Hepatocyte (in vitro differentiated cells): ENCODE measurements at regions not wholly inside any gene's neighbourhood (a gene's known extent, or its start where the extent isn't known, plus 50 kb on each side); places are given as distances from the start of the nearest gene placed in this dataset.

ENCODE experiments used
- DNase-seq: peaks from one replicate; pipeline ENCODE4 v3.0.0-alpha.2; 2016; ENCODE audit warnings: low spot score
- H2AFZ ChIP-seq: fragments of 200-600 bp; sonication (generic); 2 replicates; pipeline ENCODE4 v1.6.0; 2016; ENCODE audit warnings: antibody characterized with exemption, mild to moderate bottlenecking
- H3K27ac ChIP-seq: fragments of 200-600 bp; sonication (generic); 2 replicates; pipeline ENCODE4 v1.5.1; 2016; ENCODE audit warnings: mild to moderate bottlenecking
- H3K27me3 ChIP-seq: fragments of 200-600 bp; sonication (generic); 2 replicates; pipeline ENCODE4 v1.6.1; 2016
- H3K36me3 ChIP-seq: fragments of 200-600 bp; sonication (generic); replicated peaks from 2 replicates; pipeline ENCODE4 v1.5.1; 2016; ENCODE audit warnings: low read depth; ENCODE audit not compliant: insufficient read depth
- H3K4me1 ChIP-seq: fragments of 200-600 bp; sonication (generic); 2 replicates; pipeline ENCODE4 v1.5.1; 2016; ENCODE audit warnings: mild to moderate bottlenecking, moderate library complexity; ENCODE audit not compliant: insufficient read depth
- H3K4me2 ChIP-seq: fragments of 200-600 bp; sonication (generic); 2 replicates; pipeline ENCODE4 v1.6.0; 2016
- H3K4me3 ChIP-seq: fragments of 200-600 bp; sonication (generic); 2 replicates; pipeline ENCODE4 v1.5.1; 2016; ENCODE audit warnings: mild to moderate bottlenecking
- H3K79me2 ChIP-seq: fragments of 200-600 bp; sonication (generic); 2 replicates; pipeline ENCODE4 v1.6.0; 2017; ENCODE audit warnings: mild to moderate bottlenecking
- H3K9me2 ChIP-seq: fragments of 200-600 bp; sonication (generic); replicated peaks from 2 replicates; pipeline ENCODE4 v1.6.0; 2017; ENCODE audit warnings: mild to moderate bottlenecking; ENCODE audit not compliant: insufficient read depth
- H3K9me3 ChIP-seq: fragments of 200-600 bp; sonication (generic); 2 replicates; pipeline ENCODE4 v1.5.1; 2016; ENCODE audit warnings: low read depth, mild to moderate bottlenecking
- H4K20me1 ChIP-seq: fragments of 200-600 bp; sonication (generic); 2 replicates; pipeline ENCODE4 v1.6.0; 2016; ENCODE audit warnings: mild to moderate bottlenecking; ENCODE audit not compliant: insufficient read depth, poor library complexity, severe bottlenecking
- EZH2 ChIP-seq: fragments of 200-600 bp; sonication (generic); IDR thresholded peaks from 2 replicates; pipeline ENCODE4 v1.6.1; 2016; ENCODE audit warnings: antibody characterized with exemption, mild to moderate bottlenecking, borderline replicate concordance
- EZH2phosphoT487 ChIP-seq: fragments of 200-600 bp; sonication (generic); IDR thresholded peaks from one replicate; pipeline ENCODE4 v1.6.1; 2018; ENCODE audit warnings: antibody characterized with exemption, mild to moderate bottlenecking, low read depth, moderate library complexity; ENCODE audit not compliant: unreplicated experiment, severe bottlenecking
- WGBS: methylation state at CpG from one replicate; pipeline ENCODE4 v1.1.6; 2016; ENCODE audit warnings: low lambda C conversion rate; ENCODE audit errors: missing lambda C conversion rate; 5-methylcytosine and 5-hydroxymethylcytosine counted together
- TF ChIP-seq, protein P1 (sequence below): fragments of 200-600 bp; sonication (generic); IDR thresholded peaks from 2 replicates; pipeline ENCODE4 v1.5.1; 2016; ENCODE audit warnings: antibody characterized with exemption, mild to moderate bottlenecking; ENCODE audit not compliant: poor library complexity

DNA sequence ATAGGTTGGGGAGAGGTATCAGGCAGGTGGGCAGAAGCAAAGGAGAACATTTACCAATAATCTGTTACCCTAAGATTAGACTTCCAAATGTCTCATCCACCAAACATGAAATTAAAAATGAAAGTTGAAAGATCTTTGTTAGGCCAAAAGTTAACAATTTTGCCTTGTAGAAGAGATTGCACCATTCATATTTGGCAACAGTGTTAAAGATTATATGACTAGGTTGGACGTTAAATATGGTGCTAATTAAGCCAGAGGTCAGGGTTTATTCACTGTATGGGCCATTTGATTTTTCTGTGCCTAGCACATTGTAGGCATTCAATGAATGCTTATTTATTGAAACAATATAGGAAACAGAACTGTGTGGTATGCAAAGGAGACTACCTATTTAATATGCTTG, 126.1 kb upstream of the SLC5A12 start:
- TF ChIP-seq, protein P1, sequence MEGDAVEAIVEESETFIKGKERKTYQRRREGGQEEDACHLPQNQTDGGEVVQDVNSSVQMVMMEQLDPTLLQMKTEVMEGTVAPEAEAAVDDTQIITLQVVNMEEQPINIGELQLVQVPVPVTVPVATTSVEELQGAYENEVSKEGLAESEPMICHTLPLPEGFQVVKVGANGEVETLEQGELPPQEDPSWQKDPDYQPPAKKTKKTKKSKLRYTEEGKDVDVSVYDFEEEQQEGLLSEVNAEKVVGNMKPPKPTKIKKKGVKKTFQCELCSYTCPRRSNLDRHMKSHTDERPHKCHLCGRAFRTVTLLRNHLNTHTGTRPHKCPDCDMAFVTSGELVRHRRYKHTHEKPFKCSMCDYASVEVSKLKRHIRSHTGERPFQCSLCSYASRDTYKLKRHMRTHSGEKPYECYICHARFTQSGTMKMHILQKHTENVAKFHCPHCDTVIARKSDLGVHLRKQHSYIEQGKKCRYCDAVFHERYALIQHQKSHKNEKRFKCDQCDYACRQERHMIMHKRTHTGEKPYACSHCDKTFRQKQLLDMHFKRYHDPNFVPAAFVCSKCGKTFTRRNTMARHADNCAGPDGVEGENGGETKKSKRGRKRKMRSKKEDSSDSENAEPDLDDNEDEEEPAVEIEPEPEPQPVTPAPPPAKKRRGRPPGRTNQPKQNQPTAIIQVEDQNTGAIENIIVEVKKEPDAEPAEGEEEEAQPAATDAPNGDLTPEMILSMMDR = no peak
- TF ChIP-seq EZH2 (no peak), EZH2phosphoT487 (no peak)

DNA sequence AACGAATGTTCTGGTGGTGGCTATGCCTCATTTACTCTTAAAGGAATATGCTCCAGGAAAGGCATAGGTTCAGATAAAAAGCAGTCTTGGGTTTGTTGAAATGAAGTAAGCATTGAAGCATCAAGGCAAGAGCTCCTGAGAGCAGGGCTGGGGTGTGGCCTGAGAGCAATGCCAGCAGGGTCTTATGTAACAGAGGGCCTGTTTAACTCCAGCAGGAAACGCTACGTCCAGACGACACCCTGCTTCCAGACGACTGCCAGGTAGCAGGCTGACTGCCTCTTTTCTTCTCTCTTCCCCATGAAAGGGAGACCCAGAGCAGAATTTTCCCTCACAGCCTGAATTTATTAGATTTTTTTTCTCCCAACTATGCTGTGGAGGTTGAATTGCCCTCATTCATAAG, 127.2 kb upstream of the SLC5A12 start:
- TF ChIP-seq EZH2phosphoT487 = no peak
- TF ChIP-seq, protein P1 = no peak
- Histone ChIP-seq H3K4me3 (no peak overlapping the region), H3K9me3 (no peaks in the 10 kb centered on the region), H3K27ac (peak overlapping the region; percentile 4), H2AFZ (no peak overlapping the region), H3K36me3 (no peaks in the 10 kb centered on the region), H3K9me2 (no peaks in the 10 kb centered on the region), H3K4me2 (no peak overlapping the region), H4K20me1 (no peaks in the 10 kb centered on the region), H3K79me2 (no peaks in the 10 kb centered on the region), H3K27me3 (no peaks in the 10 kb centered on the region), H3K4me1 (no peaks in the 10 kb centered on the region)
- peak; percentile 32 for DNase-seq
- WGBS = 41% methylated on average over 5 of the region's 5 CpGs

More for the DNA sequence above, 126.1 kb upstream of the SLC5A12 start:
- Histone ChIP-seq H3K4me3 (no peak overlapping the region), H3K36me3 (no peaks in the 10 kb centered on the region), H4K20me1 (no peaks in the 10 kb centered on the region), H3K4me2 (no peak overlapping the region), H3K4me1 (no peaks in the 10 kb centered on the region), H3K79me2 (no peaks in the 10 kb centered on the region), H3K27me3 (no peaks in the 10 kb centered on the region), H3K27ac (no peak overlapping the region), H2AFZ (no peak overlapping the region), H3K9me3 (no peaks in the 10 kb centered on the region), H3K9me2 (no peaks in the 10 kb centered on the region)
- no peak for DNase-seq
- 80% methylated on average over 1 of the region's 1 CpG for WGBS

DNA sequence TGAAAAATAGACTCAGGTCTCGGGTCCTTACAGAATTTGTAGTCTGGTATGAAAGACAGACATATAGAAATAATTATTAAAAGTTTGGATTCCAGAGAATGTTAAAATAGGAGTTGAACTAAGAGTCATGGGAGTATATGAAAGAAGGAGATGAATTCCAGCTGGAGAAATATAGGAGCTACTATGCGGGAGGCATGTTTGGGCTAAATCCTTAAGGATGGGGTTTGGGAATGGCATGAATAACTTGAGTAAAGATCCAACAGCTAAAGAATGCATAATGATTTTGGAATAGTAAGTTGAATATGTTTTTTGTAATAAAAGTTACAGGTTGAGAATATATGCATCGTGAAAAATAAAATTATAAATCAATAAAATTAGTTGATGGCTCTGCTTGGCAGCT, 129.4 kb upstream of the SLC5A12 start:
- H2AFZ ChIP-seq = no peak overlapping the region
- DNase-seq = no peak
- H3K4me3 ChIP-seq = no peak overlapping the region
- no peak overlapping the region for H3K27ac ChIP-seq
- H3K27me3 ChIP-seq = no peaks in the 10 kb centered on the region
- no peaks in the 10 kb centered on the region for H4K20me1 ChIP-seq
- H3K36me3 ChIP-seq = no peaks in the 10 kb centered on the region
- H3K9me2 ChIP-seq = no peaks in the 10 kb centered on the region
- H3K9me3 ChIP-seq = no peaks in the 10 kb centered on the region
- no peak overlapping the region for H3K4me2 ChIP-seq
- WGBS = 92% methylated on average over 3 of the region's 3 CpGs
- no peaks in the 10 kb centered on the region for H3K4me1 ChIP-seq
- no peaks in the 10 kb centered on the region for H3K79me2 ChIP-seq
- TF ChIP-seq EZH2 (no peak), EZH2phosphoT487 (no peak)
- TF ChIP-seq, protein P1 = no peak

DNA sequence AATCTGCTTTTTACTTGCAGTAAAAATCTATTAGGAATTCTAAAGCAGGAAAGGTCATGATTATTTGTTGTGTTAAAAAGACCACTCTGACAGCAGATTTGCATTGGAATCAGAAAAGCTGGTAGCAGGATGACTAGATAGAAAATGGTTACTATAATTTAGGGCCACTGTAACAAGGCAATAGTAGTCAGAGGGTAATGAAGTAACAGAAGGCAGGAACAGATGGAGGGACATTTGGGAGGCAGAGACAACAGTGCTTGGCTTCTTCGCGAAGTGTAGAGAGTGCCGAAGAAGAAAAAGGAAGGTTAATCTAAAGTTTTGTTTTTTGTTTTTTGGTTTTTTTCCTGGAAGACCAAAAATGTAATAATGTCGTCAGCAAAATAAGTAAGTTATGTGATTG, 129.8 kb upstream of the SLC5A12 start:
- Histone ChIP-seq H3K9me3 (no peaks in the 10 kb centered on the region), H3K36me3 (no peaks in the 10 kb centered on the region), H3K4me1 (no peaks in the 10 kb centered on the region), H3K4me2 (no peak overlapping the region), H3K27ac (no peak overlapping the region), H3K4me3 (no peak overlapping the region), H3K79me2 (no peaks in the 10 kb centered on the region), H2AFZ (no peak overlapping the region), H4K20me1 (no peaks in the 10 kb centered on the region), H3K9me2 (no peaks in the 10 kb centered on the region), H3K27me3 (no peaks in the 10 kb centered on the region)
- no peak for TF ChIP-seq EZH2phosphoT487
- TF ChIP-seq, protein P1 = no peak
- no peak for TF ChIP-seq EZH2
- no peak for DNase-seq
- 94% methylated on average over 4 of the region's 4 CpGs for WGBS
